Adrenal gland (tissue), 9 donors: ENCODE measurements at regions not wholly inside any gene's neighbourhood (a gene's known extent, or its start where the extent isn't known, plus 50 kb on each side); places are given as distances from the start of the nearest gene placed in this dataset.

ENCODE experiments used
- DNase-seq, 7 donors: peaks; one replicate each; pipeline ENCODE4 v3.0.0-alpha.2; 2019 to 2020
- H3K27ac ChIP-seq, 5 donors: fragments of 200-600 bp; sonication (generic) in 4 of 5; 1 replicate in 3 of 5; 2 replicates in 2 of 5; pipeline versions ENCODE4 v1.5.1 to v1.8.0; 2016 to 2020; ENCODE audit warnings: mild to moderate bottlenecking in 1 of 5
- H3K27me3 ChIP-seq: fragments of 200-600 bp; 2 replicates; pipeline ENCODE4 v1.8.0; 2021
- H3K36me3 ChIP-seq, 2 donors: fragments of 200-600 bp; replicated peaks in 1 of 2; 1 replicate in 1 of 2; 2 replicates in 1 of 2; pipeline versions ENCODE4 v1.5.1 to v1.8.0; 2018 to 2022
- H3K4me1 ChIP-seq, 2 donors: fragments of 200-600 bp; replicated peaks in 1 of 2; 1 replicate in 1 of 2; 2 replicates in 1 of 2; pipeline versions ENCODE4 v1.5.1 to v1.8.0; 2018 to 2021
- H3K4me3 ChIP-seq, 4 donors: fragments of 200-600 bp; sonication (generic) in 3 of 4; one replicate each; pipeline ENCODE4 v1.5.1; 2016 to 2018
- H3K9me3 ChIP-seq, 3 donors: fragments of 200-600 bp; sonication (generic) in 1 of 3; replicated peaks in 1 of 3; 1 replicate in 2 of 3; 2 replicates in 1 of 3; pipeline versions ENCODE4 v1.5.1 to v1.8.0; 2016 to 2021
- POLR2A ChIP-seq, 2 donors: fragments of 450-650 bp; IDR thresholded peaks; one replicate each; pipeline ENCODE4 v1.6.1; 2017; ENCODE audit warnings: antibody characterized with exemption in 2 of 2, mild to moderate bottlenecking in 2 of 2, moderate library complexity in 1 of 2
- WGBS, 4 donors: extraction: QIAGEN DNeasy Blood & Tissue Kit in 2 of 4; methylation state at CpG; one replicate each; pipeline versions ENCODE4 v1.1.5 to v1.1.7; 2013 to 2017; 5-methylcytosine and 5-hydroxymethylcytosine counted together
- intact Hi-C, 2 donors: fragments of 100-400 bp; cut with DNase I; formaldehyde crosslinking; loops; one replicate each; pipeline versions ENCODE4 v1.14.1 to v1.15.0; 2022 to 2023
- TF ChIP-seq, protein P1 (sequence below), 6 experiments: fragments of 450-650 bp in 4 of 6; fragments of 200-600 bp in 2 of 6; sonication (generic) in 1 of 6; IDR thresholded peaks; 1 replicate in 5 of 6; 2 replicates in 1 of 6; pipeline versions ENCODE4 v1.5.1 to v1.8.0; 2016 to 2021; ENCODE audit warnings: antibody characterized with exemption in 6 of 6, mild to moderate bottlenecking in 2 of 6, moderate library complexity in 1 of 6
- donor health status: healthy with polysubstance abuse.
- donor health status: Bipolar disorder and iron deficiency.
- donor health status: DM: yes; HTN: yes; CAD: no.
- donor health status: DM: no; HTN: no; CAD: no.
- donor health status: DM: no; HTN: no; CAD: no.

DNA sequence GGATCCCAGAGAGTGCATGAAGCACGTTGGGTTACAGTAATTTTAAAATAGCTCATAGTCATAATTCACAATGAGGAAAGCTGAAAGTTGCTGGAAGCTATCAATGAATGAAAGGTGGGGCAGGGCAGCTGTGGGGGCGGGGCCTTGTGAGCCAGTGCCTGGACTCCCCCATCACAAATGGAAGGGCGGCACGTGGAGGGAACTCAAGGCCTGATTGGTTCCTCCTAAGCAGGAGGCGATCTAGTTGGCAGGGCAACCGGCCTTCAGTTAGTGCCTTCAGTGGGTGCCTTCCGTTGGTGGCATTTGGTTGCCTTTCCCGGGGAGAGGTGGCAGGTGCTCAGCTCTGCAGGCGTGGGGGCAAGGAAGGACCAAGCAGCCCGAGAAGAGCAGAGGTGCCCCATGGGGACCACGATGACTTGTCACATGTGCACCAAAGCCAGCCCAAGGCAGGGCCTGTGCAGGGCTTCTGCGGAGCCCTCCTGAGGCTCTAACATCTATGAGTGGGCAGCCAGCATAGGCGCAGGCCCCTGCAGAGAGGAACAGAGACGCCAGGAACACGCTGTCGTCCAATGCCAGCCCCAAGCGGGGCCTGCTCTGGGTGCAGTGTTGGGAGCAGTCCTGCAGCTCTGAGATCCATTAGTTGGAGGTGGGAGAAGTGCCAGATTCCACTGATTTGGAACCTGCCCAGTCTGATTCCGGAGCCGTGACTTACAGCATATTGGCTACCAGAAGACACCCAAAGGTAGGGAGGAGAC lies 59.8 kb upstream of the PDSS1 start:
- Histone ChIP-seq H3K36me3 (no peaks in the 10 kb centered on the region), H3K9me3 (no peaks in the 10 kb centered on the region), H3K27ac (no peak overlapping the region), H3K27me3 (no peaks in the 10 kb centered on the region), H3K4me3 (no peak overlapping the region), H3K4me1 (no peaks in the 10 kb centered on the region)
- intact Hi-C loops, result no loop called here
- no peak for TF ChIP-seq POLR2A (IDR thresholded peaks at IDR 0.05)
- TF ChIP-seq, protein P1, sequence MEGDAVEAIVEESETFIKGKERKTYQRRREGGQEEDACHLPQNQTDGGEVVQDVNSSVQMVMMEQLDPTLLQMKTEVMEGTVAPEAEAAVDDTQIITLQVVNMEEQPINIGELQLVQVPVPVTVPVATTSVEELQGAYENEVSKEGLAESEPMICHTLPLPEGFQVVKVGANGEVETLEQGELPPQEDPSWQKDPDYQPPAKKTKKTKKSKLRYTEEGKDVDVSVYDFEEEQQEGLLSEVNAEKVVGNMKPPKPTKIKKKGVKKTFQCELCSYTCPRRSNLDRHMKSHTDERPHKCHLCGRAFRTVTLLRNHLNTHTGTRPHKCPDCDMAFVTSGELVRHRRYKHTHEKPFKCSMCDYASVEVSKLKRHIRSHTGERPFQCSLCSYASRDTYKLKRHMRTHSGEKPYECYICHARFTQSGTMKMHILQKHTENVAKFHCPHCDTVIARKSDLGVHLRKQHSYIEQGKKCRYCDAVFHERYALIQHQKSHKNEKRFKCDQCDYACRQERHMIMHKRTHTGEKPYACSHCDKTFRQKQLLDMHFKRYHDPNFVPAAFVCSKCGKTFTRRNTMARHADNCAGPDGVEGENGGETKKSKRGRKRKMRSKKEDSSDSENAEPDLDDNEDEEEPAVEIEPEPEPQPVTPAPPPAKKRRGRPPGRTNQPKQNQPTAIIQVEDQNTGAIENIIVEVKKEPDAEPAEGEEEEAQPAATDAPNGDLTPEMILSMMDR (IDR thresholded peaks at IDR 0.05), result no peak
- 75 to 80% (median 78%) methylated on average over 10 to 19 of the region's 19 CpGs for WGBS, 4 donors
- no peak for DNase-seq

DNA sequence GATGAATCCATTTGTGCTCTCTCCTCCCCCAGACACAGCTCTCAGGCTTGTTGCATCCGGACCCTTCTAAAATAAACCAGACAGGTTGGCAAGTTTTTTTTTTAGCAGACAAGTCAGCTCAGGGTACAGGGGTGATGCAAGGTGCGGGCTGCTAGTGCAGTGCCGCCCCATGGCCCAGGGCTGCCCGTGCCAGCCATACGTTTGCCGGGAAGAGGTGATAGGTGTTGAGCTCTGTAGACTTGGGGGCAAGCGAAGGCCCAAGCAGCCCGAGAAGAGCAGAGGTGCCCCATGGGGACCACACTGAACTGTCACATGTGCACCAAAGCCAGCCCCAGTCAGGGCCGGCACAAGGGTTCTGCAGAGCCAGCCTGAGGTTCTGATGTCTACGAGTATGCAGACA lies 57.1 kb upstream of the PDSS1 start:
- WGBS, 4 donors, result 83 to 92% (median 89%) methylated on average over 5 to 10 of the region's 10 CpGs
- H3K4me1 ChIP-seq, result no peaks in the 10 kb centered on the region
- H3K27ac ChIP-seq, result no peak overlapping the region
- intact Hi-C loops, result no loop called here
- H3K4me3 ChIP-seq, result no peak overlapping the region
- H3K9me3 ChIP-seq, result no peaks in the 10 kb centered on the region
- H3K27me3 ChIP-seq, result no peaks in the 10 kb centered on the region
- TF ChIP-seq, protein P1 (IDR thresholded peaks at IDR 0.05), result no peak
- H3K36me3 ChIP-seq, result no peaks in the 10 kb centered on the region
- DNase-seq, result no peak

DNA sequence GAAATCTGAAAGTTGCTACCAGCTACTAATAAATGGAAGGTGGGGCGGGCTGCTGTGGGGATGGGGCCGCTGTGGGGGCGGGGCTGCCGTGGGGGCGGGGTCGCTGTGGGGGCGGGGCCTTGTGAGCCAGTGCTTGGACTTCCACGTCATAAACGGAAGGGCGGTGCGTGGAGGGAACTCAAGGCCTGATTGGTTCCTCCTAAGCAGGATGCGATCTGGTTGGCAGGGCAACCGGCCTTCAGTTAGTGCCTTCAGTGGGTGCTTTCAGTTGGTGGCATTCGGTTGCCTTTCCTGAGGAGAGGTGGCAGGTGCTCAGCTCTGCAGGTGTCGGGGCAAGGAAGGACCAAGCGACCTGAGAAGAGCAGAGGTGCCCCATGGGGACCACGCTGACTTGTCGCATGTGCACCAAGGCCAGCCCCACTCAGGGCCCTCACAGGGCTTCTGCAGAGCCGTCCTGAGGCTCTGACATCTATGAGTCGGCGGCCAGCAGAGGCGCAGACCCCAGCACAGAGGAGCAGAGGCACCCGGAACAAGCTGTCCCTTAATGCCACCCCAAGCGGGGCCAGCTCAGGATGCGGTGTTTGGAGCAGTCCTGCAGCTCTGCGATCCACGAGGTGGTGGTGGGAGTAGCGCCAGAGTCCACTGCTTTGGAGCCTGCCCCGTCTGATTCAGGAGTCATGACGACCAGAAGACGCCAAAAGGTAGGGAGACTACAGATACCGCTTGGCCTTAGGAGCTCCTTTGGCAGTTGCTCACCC lies 54.4 kb upstream of the PDSS1 start:
- no peaks in the 10 kb centered on the region for H3K9me3 ChIP-seq
- H3K4me3 ChIP-seq, result no peak overlapping the region
- H3K27ac ChIP-seq, result no peak overlapping the region
- no peaks in the 10 kb centered on the region for H3K4me1 ChIP-seq
- no peaks in the 10 kb centered on the region for H3K36me3 ChIP-seq
- no peaks in the 10 kb centered on the region for H3K27me3 ChIP-seq
- peak in 1 of 7 donors; percentile 18 for DNase-seq
- intact Hi-C loops, result no loop called here
- TF ChIP-seq, protein P1 (IDR thresholded peaks at IDR 0.05), result no peak
- TF ChIP-seq POLR2A (IDR thresholded peaks at IDR 0.05), result no peak
- WGBS, 4 donors, result 82 to 89% (median 84%) methylated on average over 18 to 32 of the region's 32 CpGs

DNA sequence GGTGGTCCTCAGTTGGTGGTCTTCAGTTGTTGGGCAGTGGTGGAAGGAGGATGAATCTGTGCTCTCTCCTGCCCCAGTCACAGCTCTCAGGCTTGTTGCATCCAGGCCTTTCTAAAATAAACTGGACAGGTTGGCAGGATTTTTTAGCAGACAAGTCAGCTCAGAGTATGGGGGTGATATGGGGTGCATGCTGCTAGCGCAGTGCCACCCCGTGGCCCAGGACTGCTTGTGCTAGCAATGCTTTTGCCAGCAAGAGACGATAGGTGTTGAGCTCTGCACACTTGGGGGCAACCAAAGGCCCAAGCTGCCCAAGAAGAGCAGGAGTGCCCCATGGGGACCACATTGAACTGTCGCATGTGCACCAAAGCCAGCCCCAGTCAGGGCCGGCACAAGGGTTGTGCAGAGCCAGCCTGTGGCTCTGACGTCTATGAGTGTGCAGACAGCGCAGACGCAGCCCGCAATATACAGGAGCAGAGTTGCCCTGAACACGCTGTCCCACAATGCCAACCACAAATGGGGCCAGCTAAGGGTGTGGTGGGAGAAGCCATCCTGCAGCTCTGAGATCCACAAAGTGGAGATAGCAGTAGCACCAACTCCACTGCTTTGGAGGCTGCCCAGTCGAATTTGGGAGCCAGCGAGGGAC lies 49.8 kb upstream of the PDSS1 start:
- H3K4me3 ChIP-seq, result no peak overlapping the region
- H3K9me3 ChIP-seq, result no peaks in the 10 kb centered on the region
- WGBS, 4 donors, result 82 to 91% (median 86%) methylated on average over 9 to 12 of the region's 12 CpGs
- H3K27me3 ChIP-seq, result no peaks in the 10 kb centered on the region
- H3K4me1 ChIP-seq, result no peaks in the 10 kb centered on the region
- no peak for TF ChIP-seq POLR2A (IDR thresholded peaks at IDR 0.05)
- TF ChIP-seq, protein P1 (IDR thresholded peaks at IDR 0.05), result no peak
- intact Hi-C loops, result no loop called here
- H3K27ac ChIP-seq, result no peak overlapping the region
- no peaks in the 10 kb centered on the region for H3K36me3 ChIP-seq
- DNase-seq, result no peak
